Heart right ventricle (tissue), 16 donors: ENCODE measurements at regions not wholly inside any gene's neighbourhood (a gene's known extent, or its start where the extent isn't known, plus 50 kb on each side); places are given as distances from the start of the nearest gene placed in this dataset.

ENCODE experiments used
- ATAC-seq, 8 donors: fragments of 200-7000 bp; cut with Tn5 transposase; one replicate each; pipeline ENCODE4 v1.9.1; 2020; ENCODE audit warnings: mild to moderate bottlenecking in 8 of 8, moderate library complexity in 8 of 8, moderate number of reproducible peaks in 1 of 8
- DNase-seq, 2 donors: peaks; one replicate each; pipeline ENCODE4 v3.0.0-alpha.2; 2020
- H3K27ac ChIP-seq, 10 donors: fragments of 200-600 bp; sonication (generic) in 2 of 10; one replicate each; pipeline versions ENCODE4 v1.5.0 to v1.8.0; 2020 to 2022; ENCODE audit warnings: mild to moderate bottlenecking in 3 of 10
- H3K27me3 ChIP-seq, 7 donors: fragments of 200-600 bp; one replicate each; pipeline ENCODE4 v1.8.0; 2021 to 2022; ENCODE audit warnings: mild to moderate bottlenecking in 2 of 7
- H3K36me3 ChIP-seq, 9 donors: fragments of 200-600 bp; sonication (generic) in 1 of 9; one replicate each; pipeline versions ENCODE4 v1.5.0 to v1.8.0; 2020 to 2022; ENCODE audit warnings: mild to moderate bottlenecking in 2 of 9
- H3K4me1 ChIP-seq, 9 donors: fragments of 200-600 bp; sonication (generic) in 1 of 9; one replicate each; pipeline versions ENCODE4 v1.5.0 to v1.8.0; 2020 to 2022; ENCODE audit warnings: mild to moderate bottlenecking in 4 of 9
- H3K4me3 ChIP-seq, 10 donors: fragments of 200-600 bp; sonication (generic) in 2 of 10; one replicate each; pipeline versions ENCODE4 v1.5.0 to v1.8.0; 2020 to 2022; ENCODE audit warnings: mild to moderate bottlenecking in 7 of 10, moderate library complexity in 2 of 10
- H3K9me3 ChIP-seq, 11 donors: fragments of 200-600 bp in 10 of 11; sonication (generic) in 2 of 11; one replicate each; pipeline versions ENCODE4 v1.5.0 to v1.8.0; 2013 to 2022; ENCODE audit warnings: mild to moderate bottlenecking in 2 of 11, control low read depth in 1 of 11, moderate library complexity in 1 of 11
- CTCF ChIP-seq, 9 donors: fragments of 200-600 bp; sonication (generic) in 2 of 9; IDR thresholded peaks; one replicate each; pipeline versions ENCODE4 v1.5.0 to v1.8.0; 2021 to 2022; ENCODE audit warnings: antibody characterized with exemption in 9 of 9, mild to moderate bottlenecking in 5 of 9, moderate library complexity in 1 of 9
- WGBS, 2 donors: extraction: QIAGEN DNeasy Blood & Tissue Kit; methylation state at CpG; one replicate each; pipeline ENCODE4 v1.1.7; 2013; ENCODE audit warnings: inconsistent platforms in 1 of 2; 5-methylcytosine and 5-hydroxymethylcytosine counted together
- intact Hi-C, 10 donors: fragments of 100-400 bp; cut with DNase I; formaldehyde crosslinking; loops; one replicate each; pipeline versions ENCODE4 v1.11.1 to v1.14.2; 2022
- donor health status: Arrhythmogenic right ventricular cardiomyopathy.
- donor health status: ischemic (EF 13 %, LVEDD 7.1; RV severe dilation, severe dysfunction).
- donor health status: healthy with polysubstance abuse.
- donor health status: DM: no; HTN: yes; CAD: no.
- donor health status: DM: no; HTN: no; CAD: no.
- donor health status: ischemic (EF 25% LVEDD 6.9; RV normal size, moderate dysfunction).
- donor health status: ischemic (EF 25% LVEDD 5.7; RV mildly dilated, moderate dysfunction).
- donor health status: healthy.
- donor health status: DM: yes; HTN: yes; CAD: no.
- donor health status: Ischemic cardiomyopathy.
- donor health status: ischemic (EF 35%, LVEDD 5.7; RV mildly dilated, moderate dysfunction).
- donor health status: nonischemic (EF 11% LVEDD 7.7; RV severe dilation, severe dysfunction).
- donor health status: DM: yes; HTN: yes; CAD: no.
- donor health status: PGD.
- donor health status: ischemic (EF 29% LVEDD 5.4; RV normal size, mild dysfunction).
- donor health status: nonischemic (EF 23%, LVEDD 6.1; RV moderate dilation, normal function).

- no peak for TF ChIP-seq CTCF (IDR thresholded peaks at IDR 0.05)
- ATAC-seq (no peak), DNase-seq (no peak)
- intact Hi-C loops = loop anchor here in 1 of 10 donors (5.0 kb wide), 1 partner anchor 1982 kb away; no protein-coding TSS in a partner anchor
- Histone ChIP-seq H3K27ac (no peak overlapping the region), H3K4me3 (no peak overlapping the region), H3K4me1 (no peaks in the 10 kb centered on the region), H3K36me3 (no peaks in the 10 kb centered on the region), H3K9me3 (peaks cover 0 to 4% (median 0%) of the 10 kb centered on the region in 11 donors), H3K27me3 (peaks cover 0 to 5% (median 0%) of the 10 kb centered on the region in 7 donors)
- WGBS, 2 donors = 76 to 87% methylated on average over 6 of the region's 6 CpGs
Observed at GRCh38 chr14:94840467-94840866, 70.6 kb upstream of the GSC start.

- H3K4me3 ChIP-seq = no peak overlapping the region
- ATAC-seq = no peak
- peaks cover 0 to 14% (median 0%) of the 10 kb centered on the region in 11 donors for H3K9me3 ChIP-seq
- H3K36me3 ChIP-seq = no peaks in the 10 kb centered on the region
- peaks cover 0 to 5% (median 0%) of the 10 kb centered on the region in 7 donors for H3K27me3 ChIP-seq
- TF ChIP-seq CTCF (IDR thresholded peaks at IDR 0.05) = no peak
- WGBS, 2 donors = 49 to 69% methylated on average over 4 of the region's 4 CpGs
- H3K4me1 ChIP-seq = no peaks in the 10 kb centered on the region
- intact Hi-C loops = no loop called here
- DNase-seq = no peak
- no peak overlapping the region for H3K27ac ChIP-seq
Observed at GRCh38 chr14:94839348-94839747, 69.4 kb upstream of the GSC start.

- intact Hi-C loops = no loop called here
- TF ChIP-seq CTCF (IDR thresholded peaks at IDR 0.05) = no peak
Observed at GRCh38 chr14:94836849-94837248, 66.9 kb upstream of the GSC start.

GRCh38 chr14:94833633-94834032 is 63.7 kb upstream of the GSC start:
- DNase-seq (no peak), ATAC-seq (no peak)
- Histone ChIP-seq H3K27me3 (no peaks in the 10 kb centered on the region), H3K4me1 (no peaks in the 10 kb centered on the region), H3K36me3 (no peaks in the 10 kb centered on the region), H3K4me3 (no peak overlapping the region), H3K9me3 (peaks cover 0 to 14% (median 0%) of the 10 kb centered on the region in 11 donors), H3K27ac (no peak overlapping the region)
- WGBS, 2 donors = 66 to 67% methylated on average over 5 of the region's 5 CpGs
- intact Hi-C loops = no loop called here
- TF ChIP-seq CTCF (IDR thresholded peaks at IDR 0.05) = no peak

More at GRCh38 chr14:94836849-94837248, 66.9 kb upstream of the GSC start:
- Histone ChIP-seq H3K4me1 (no peaks in the 10 kb centered on the region), H3K36me3 (no peaks in the 10 kb centered on the region), H3K27ac (no peak overlapping the region), H3K27me3 (peaks cover 0 to 4% (median 0%) of the 10 kb centered on the region in 7 donors), H3K4me3 (no peak overlapping the region), H3K9me3 (peaks cover 0 to 14% (median 0%) of the 10 kb centered on the region in 11 donors)
- 73 to 78% methylated on average over 2 of the region's 2 CpGs for WGBS, 2 donors
- DNase-seq (no peak), ATAC-seq (no peak)
